H1 (cell line): ENCODE measurements at regions not wholly inside any gene's neighbourhood (a gene's known extent, or its start where the extent isn't known, plus 50 kb on each side); places are given as distances from the start of the nearest gene placed in this dataset.

Experiments used
- BRCA1 ChIP-seq: IDR thresholded peaks from 2 replicates; pipeline ENCODE4 v1.6.1; 2012; ENCODE audit warnings: low read depth, low read length, improper control_type of control experiment
- CTCF ChIP-seq, 3 experiments: IDR thresholded peaks; 1 replicate in 2 of 3; 2 replicates in 1 of 3; pipeline versions ENCODE4 v1.5.1 to v1.6.1; 2011; ENCODE audit warnings: low read length in 3 of 3, mild to moderate bottlenecking in 3 of 3, inconsistent platforms in 2 of 3, low read depth in 1 of 3, moderate library complexity in 1 of 3; ENCODE audit not compliant: insufficient read depth in 1 of 3; ENCODE audit errors: control extremely low read depth in 1 of 3
- FOSL1 ChIP-seq: IDR thresholded peaks from 2 replicates; pipeline ENCODE4 v1.6.1; 2011; ENCODE audit warnings: mild to moderate bottlenecking, low read depth, low read length, moderate library complexity; ENCODE audit not compliant: insufficient read depth
- HDAC6 ChIP-seq: IDR thresholded peaks from one replicate; pipeline ENCODE4 v1.7.1; 2012; ENCODE audit warnings: low read depth, mild to moderate bottlenecking, inconsistent platforms, low read length, moderate library complexity
- JUN ChIP-seq: IDR thresholded peaks from 2 replicates; pipeline ENCODE4 v1.6.1; 2011; ENCODE audit warnings: low read depth, mild to moderate bottlenecking, improper control_type of control experiment, low read length
- KDM1A ChIP-seq: fragments of 200-600, 300-600 bp; sonication (generic); IDR thresholded peaks from 2 replicates; pipeline ENCODE4 v1.7.1; 2016; ENCODE audit warnings: mild to moderate bottlenecking, low read length, borderline replicate concordance
- MAFK ChIP-seq: IDR thresholded peaks from 2 replicates; pipeline ENCODE4 v1.6.1; 2012; ENCODE audit warnings: low read depth, mild to moderate bottlenecking, improper control_type of control experiment, low read length
- POLR2A ChIP-seq, 2 experiments: IDR thresholded peaks; 1 replicate in 1 of 2; 2 replicates in 1 of 2; pipeline ENCODE4 v1.6.1; 2011; ENCODE audit warnings: low read depth in 2 of 2, low read length in 2 of 2, mild to moderate bottlenecking in 2 of 2; ENCODE audit errors: control extremely low read depth in 1 of 2
- RFX5 ChIP-seq: IDR thresholded peaks from 2 replicates; pipeline ENCODE4 v1.6.1; 2011; ENCODE audit warnings: low read depth, low read length, improper control_type of control experiment, borderline replicate concordance
- RXRA ChIP-seq: IDR thresholded peaks from 2 replicates; pipeline ENCODE4 v1.6.1; 2011; ENCODE audit warnings: low read depth, mild to moderate bottlenecking, low read length, moderate library complexity; ENCODE audit not compliant: insufficient read depth
- SP2 ChIP-seq: IDR thresholded peaks from 2 replicates; pipeline ENCODE4 v1.6.1; 2012; ENCODE audit warnings: mild to moderate bottlenecking, low read length, inconsistent platforms

- TF ChIP-seq RXRA: no peak
- no peak for TF ChIP-seq CTCF (IDR thresholded peaks at IDR 0.05; ENCODE audit: control extremely low read depth in 1 of 3, insufficient read depth in 1 of 3, low read depth in 1 of 3, low read length in 3 of 3)
- no peak for TF ChIP-seq POLR2A (IDR thresholded peaks at IDR 0.05; ENCODE audit: control extremely low read depth in 1 of 2, low read depth in 2 of 2, low read length in 2 of 2)
- no peak for TF ChIP-seq SP2
- no peak for TF ChIP-seq MAFK
- TF ChIP-seq HDAC6: no peak
- TF ChIP-seq JUN: no peak
- TF ChIP-seq RFX5: no peak
- TF ChIP-seq FOSL1: no peak
- TF ChIP-seq KDM1A: no peak
- TF ChIP-seq BRCA1: no peak
Observed at GRCh38 chr4:189861101-189861500, 79.6 kb upstream of the FRG1 start.
